CD8-positive, alpha-beta memory T cell (primary cell): ENCODE measurements at regions not wholly inside any gene's neighbourhood (a gene's known extent, or its start where the extent isn't known, plus 50 kb on each side); places are given as distances from the start of the nearest gene placed in this dataset.

Source experiments
- CTCF ChIA-PET: fragments of 350-600 bp; sonication (Branson Sonifier 250); formaldehyde crosslinking; loops from one replicate; lab custom pipeline; 2021; ENCODE audit warnings: antibody characterized with exemption; lab: Charles Lee
- POLR2A ChIA-PET: fragments of 350-600 bp; sonication (Branson Sonifier 250); formaldehyde crosslinking; loops from one replicate; lab custom pipeline; 2021; ENCODE audit warnings: antibody characterized with exemption; lab: Charles Lee
- DNase-seq, 5 donors: peaks; one replicate each; pipeline versions ENCODE4 v3.0.0 to v3.0.0-alpha.2; 2020 to 2022; ENCODE audit warnings: mixed read lengths in 1 of 5
- H3K27ac ChIP-seq: one replicate; pipeline ENCODE4 v1.7.0; 2013; ENCODE audit warnings: low read depth, mild to moderate bottlenecking, low read length, moderate library complexity
- H3K27me3 ChIP-seq: 2 replicates; pipeline ENCODE4 v1.7.0; 2013; ENCODE audit warnings: low read length, mild to moderate bottlenecking; ENCODE audit not compliant: insufficient read depth, poor library complexity, severe bottlenecking
- H3K36me3 ChIP-seq: 2 replicates; pipeline ENCODE4 v1.7.0; 2013; ENCODE audit warnings: mild to moderate bottlenecking, low read length, moderate library complexity; ENCODE audit not compliant: insufficient read depth
- H3K4me1 ChIP-seq: 2 replicates; pipeline ENCODE4 v1.7.0; 2013; ENCODE audit warnings: mild to moderate bottlenecking, low read length, moderate library complexity; ENCODE audit not compliant: insufficient read depth
- H3K4me3 ChIP-seq: 2 replicates; pipeline ENCODE4 v1.7.0; 2013; ENCODE audit warnings: mild to moderate bottlenecking, low read length
- H3K9me3 ChIP-seq: 2 replicates; pipeline ENCODE4 v1.7.0; 2013; ENCODE audit warnings: mild to moderate bottlenecking, low read length
- H3K27ac Mint-ChIP-seq, 8 donors: one replicate each; pipeline ENCODE4 v1.8.0; 2020 to 2021; ENCODE audit warnings: mixed read lengths in 8 of 8, mild to moderate bottlenecking in 6 of 8, inconsistent platforms in 3 of 8, moderate library complexity in 3 of 8
- H3K27me3 Mint-ChIP-seq, 2 donors: one replicate each; pipeline ENCODE4 v1.8.0; 2020 to 2021; ENCODE audit warnings: mixed read lengths in 2 of 2, mild to moderate bottlenecking in 1 of 2, moderate library complexity in 1 of 2
- H3K36me3 Mint-ChIP-seq, 3 donors: one replicate each; pipeline ENCODE4 v1.8.0; 2020 to 2021; ENCODE audit warnings: mixed read lengths in 3 of 3, inconsistent platforms in 1 of 3, mild to moderate bottlenecking in 1 of 3
- H3K4me1 Mint-ChIP-seq, 3 donors: one replicate each; pipeline ENCODE4 v1.8.0; 2020 to 2021; ENCODE audit warnings: mixed read lengths in 3 of 3, inconsistent platforms in 1 of 3, mild to moderate bottlenecking in 1 of 3
- H3K4me3 Mint-ChIP-seq, 7 donors: one replicate each; pipeline ENCODE4 v1.8.0; 2020 to 2021; ENCODE audit warnings: mixed read lengths in 7 of 7, mild to moderate bottlenecking in 6 of 7, moderate library complexity in 4 of 7, inconsistent platforms in 2 of 7
- H3K9me3 Mint-ChIP-seq, 5 donors: one replicate each; pipeline ENCODE4 v1.8.0; 2020 to 2022; ENCODE audit warnings: mixed read lengths in 5 of 5, mild to moderate bottlenecking in 3 of 5, moderate library complexity in 2 of 5, inconsistent platforms in 1 of 5

GRCh38 chr2:34851804-34852203 is 1252.7 kb upstream of the FAM98A start:
- no peak overlapping the region for H3K4me3 Mint-ChIP-seq
- H3K36me3 Mint-ChIP-seq, result no peaks in the 10 kb centered on the region
- Histone ChIP-seq H3K9me3 (no peaks in the 10 kb centered on the region), H3K27me3 (no peaks in the 10 kb centered on the region), H3K36me3 (no peaks in the 10 kb centered on the region), H3K4me3 (no peak overlapping the region), H3K4me1 (no peaks in the 10 kb centered on the region), H3K27ac (no peak overlapping the region)
- peaks cover 10 to 28% (median 14%) of the 10 kb centered on the region in 5 donors for H3K9me3 Mint-ChIP-seq
- no peaks in the 10 kb centered on the region for H3K4me1 Mint-ChIP-seq
- CTCF ChIA-PET, result no interaction called here
- POLR2A ChIA-PET, result no interaction called here
- no peak for DNase-seq
- H3K27ac Mint-ChIP-seq, result no peak overlapping the region
- H3K27me3 Mint-ChIP-seq, result peaks cover 0 to 2% of the 10 kb centered on the region in 2 donors

DNA sequence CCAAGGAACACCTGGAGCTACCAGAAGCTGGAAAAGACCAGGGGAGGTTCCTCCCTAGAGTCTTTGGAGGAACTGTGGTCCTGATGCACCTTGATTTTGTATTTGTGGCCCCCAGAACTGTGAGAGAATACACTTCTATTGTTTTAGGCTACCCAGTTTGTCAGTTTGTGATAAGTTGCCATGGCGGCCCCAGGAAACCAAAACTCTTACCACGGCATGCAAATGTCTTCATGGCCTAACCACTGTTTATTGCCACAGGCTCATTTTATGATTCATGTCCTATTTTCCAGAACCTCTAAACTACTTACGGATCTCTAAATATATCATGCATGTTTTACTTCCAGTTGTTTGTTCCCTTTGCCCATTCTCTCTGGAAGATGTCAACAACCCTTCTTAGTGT is 1250.7 kb upstream of the FAM98A start:
- no peak overlapping the region for H3K27ac ChIP-seq
- H3K36me3 Mint-ChIP-seq, result no peaks in the 10 kb centered on the region
- no peaks in the 10 kb centered on the region for H3K36me3 ChIP-seq
- H3K4me1 Mint-ChIP-seq, result no peaks in the 10 kb centered on the region
- H3K9me3 ChIP-seq, result no peaks in the 10 kb centered on the region
- ChIA-PET CTCF (no interaction called here), POLR2A (no interaction called here)
- H3K4me3 Mint-ChIP-seq, result no peak overlapping the region
- H3K9me3 Mint-ChIP-seq, result peaks cover 8 to 13% (median 11%) of the 10 kb centered on the region in 5 donors
- H3K27me3 ChIP-seq, result no peaks in the 10 kb centered on the region
- DNase-seq, result no peak
- H3K4me1 ChIP-seq, result no peaks in the 10 kb centered on the region
- H3K4me3 ChIP-seq, result no peak overlapping the region
- H3K27ac Mint-ChIP-seq, result no peak overlapping the region
- H3K27me3 Mint-ChIP-seq, result peaks cover 0 to 2% of the 10 kb centered on the region in 2 donors

DNA sequence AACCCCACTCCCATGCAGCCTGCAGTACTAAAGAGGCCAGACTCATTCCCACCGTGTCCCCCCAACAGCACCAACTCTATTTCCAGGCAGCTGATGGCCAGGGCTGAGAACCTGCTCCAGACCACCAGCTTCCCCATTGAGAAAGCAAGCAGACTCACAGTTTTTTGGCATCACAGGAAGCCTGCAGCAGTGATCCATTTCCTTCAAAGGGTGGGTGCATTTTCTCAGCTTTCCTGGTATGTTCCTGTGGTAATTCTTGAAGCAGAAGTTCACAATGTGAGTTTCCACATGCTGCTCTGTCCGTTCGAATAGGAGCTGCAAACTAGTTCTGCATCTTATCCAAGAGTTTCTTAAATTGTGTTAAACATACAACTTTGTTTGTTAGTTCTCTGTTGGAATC is 1249.6 kb upstream of the FAM98A start:
- Histone ChIP-seq H3K27me3 (no peaks in the 10 kb centered on the region), H3K4me1 (no peaks in the 10 kb centered on the region), H3K4me3 (no peak overlapping the region), H3K27ac (no peak overlapping the region), H3K9me3 (no peaks in the 10 kb centered on the region), H3K36me3 (no peaks in the 10 kb centered on the region)
- Mint-ChIP-seq H3K36me3 (no peaks in the 10 kb centered on the region), H3K27ac (no peak overlapping the region), H3K4me1 (no peaks in the 10 kb centered on the region), H3K9me3 (peaks cover 5 to 14% (median 9%) of the 10 kb centered on the region in 5 donors), H3K4me3 (no peak overlapping the region), H3K27me3 (peaks cover 0 to 2% of the 10 kb centered on the region in 2 donors)
- CTCF ChIA-PET, result no interaction called here
- POLR2A ChIA-PET, result no interaction called here
- no peak for DNase-seq

- Mint-ChIP-seq H3K27me3 (peaks cover 0 to 2% of the 10 kb centered on the region in 2 donors), H3K36me3 (no peaks in the 10 kb centered on the region), H3K4me3 (no peak overlapping the region), H3K4me1 (no peaks in the 10 kb centered on the region), H3K27ac (no peak overlapping the region), H3K9me3 (peaks cover 2 to 15% (median 9%) of the 10 kb centered on the region in 5 donors)
- ChIA-PET CTCF (no interaction called here), POLR2A (no interaction called here)
- no peaks in the 10 kb centered on the region for H3K4me1 ChIP-seq
- no peak overlapping the region for H3K4me3 ChIP-seq
- no peaks in the 10 kb centered on the region for H3K36me3 ChIP-seq
- H3K27ac ChIP-seq, result no peak overlapping the region
- H3K27me3 ChIP-seq, result no peaks in the 10 kb centered on the region
- no peak for DNase-seq
- H3K9me3 ChIP-seq, result no peaks in the 10 kb centered on the region
Observed at GRCh38 chr2:34848132-34848531, 1249.0 kb upstream of the FAM98A start.

- no peaks in the 10 kb centered on the region for H3K27me3 ChIP-seq
- Mint-ChIP-seq H3K36me3 (no peaks in the 10 kb centered on the region), H3K4me1 (no peaks in the 10 kb centered on the region), H3K4me3 (no peak overlapping the region), H3K9me3 (peaks cover 2 to 17% (median 5%) of the 10 kb centered on the region in 5 donors), H3K27me3 (no peaks in the 10 kb centered on the region), H3K27ac (no peak overlapping the region)
- no peak overlapping the region for H3K4me3 ChIP-seq
- POLR2A ChIA-PET, result no interaction called here
- H3K4me1 ChIP-seq, result no peaks in the 10 kb centered on the region
- no peaks in the 10 kb centered on the region for H3K36me3 ChIP-seq
- CTCF ChIA-PET, result no interaction called here
- no peak for DNase-seq
- H3K27ac ChIP-seq, result no peak overlapping the region
- H3K9me3 ChIP-seq, result no peaks in the 10 kb centered on the region
Observed at GRCh38 chr2:34844629-34845028, 1245.5 kb upstream of the FAM98A start.

DNA sequence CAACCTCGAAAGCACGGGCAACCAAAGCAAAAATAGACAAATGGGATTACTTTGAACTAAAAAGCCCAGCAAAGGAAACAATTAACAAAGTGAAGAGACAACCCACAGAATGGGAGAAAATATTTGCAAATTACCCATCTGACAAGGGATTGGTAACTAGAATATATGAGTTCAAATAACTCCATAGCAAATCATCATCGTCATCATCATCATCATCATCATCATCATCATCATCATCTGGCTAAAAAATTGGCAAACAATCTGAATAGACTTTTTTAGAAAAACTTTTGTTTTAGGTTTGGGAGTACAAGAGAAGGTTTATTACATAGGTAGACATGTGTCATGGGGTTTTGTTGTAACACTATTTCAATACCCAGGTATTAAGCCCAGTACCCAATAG is 1239.3 kb upstream of the FAM98A start:
- H3K27me3 Mint-ChIP-seq, result no peaks in the 10 kb centered on the region
- H3K36me3 Mint-ChIP-seq, result no peaks in the 10 kb centered on the region
- peaks cover 1 to 34% (median 8%) of the 10 kb centered on the region in 5 donors for H3K9me3 Mint-ChIP-seq
- no peak overlapping the region for H3K4me3 Mint-ChIP-seq
- no peak overlapping the region for H3K27ac ChIP-seq
- H3K9me3 ChIP-seq, result no peaks in the 10 kb centered on the region
- H3K4me1 ChIP-seq, result no peaks in the 10 kb centered on the region
- no peaks in the 10 kb centered on the region for H3K36me3 ChIP-seq
- H3K4me3 ChIP-seq, result no peak overlapping the region
- no peak overlapping the region for H3K27ac Mint-ChIP-seq
- ChIA-PET CTCF (no interaction called here), POLR2A (no interaction called here)
- H3K4me1 Mint-ChIP-seq, result no peaks in the 10 kb centered on the region
- no peaks in the 10 kb centered on the region for H3K27me3 ChIP-seq
- no peak for DNase-seq

DNA sequence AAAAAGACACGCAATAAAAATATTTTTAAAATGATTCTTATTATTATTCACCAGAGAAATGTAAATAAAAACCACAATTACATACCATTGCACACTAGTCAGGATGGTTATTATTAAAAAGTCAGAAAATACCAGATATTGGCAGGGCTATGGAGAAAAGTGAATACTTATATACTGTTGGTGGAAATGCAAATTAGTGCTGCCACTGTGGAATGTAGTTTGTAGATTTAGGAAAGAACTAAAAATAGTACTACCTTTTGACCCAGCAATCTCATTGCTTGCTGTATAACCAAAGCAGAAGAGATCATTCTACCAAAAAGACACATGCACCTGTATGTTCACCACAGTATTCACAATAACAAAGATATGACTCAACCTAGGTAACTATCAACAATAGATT is 1237.3 kb upstream of the FAM98A start:
- H3K27ac ChIP-seq, result no peak overlapping the region
- no peaks in the 10 kb centered on the region for H3K9me3 ChIP-seq
- H3K9me3 Mint-ChIP-seq, result peaks cover 1 to 33% (median 8%) of the 10 kb centered on the region in 5 donors
- H3K27me3 ChIP-seq, result no peaks in the 10 kb centered on the region
- ChIA-PET CTCF (no interaction called here), POLR2A (no interaction called here)
- H3K4me3 ChIP-seq, result no peak overlapping the region
- H3K36me3 Mint-ChIP-seq, result no peaks in the 10 kb centered on the region
- no peaks in the 10 kb centered on the region for H3K4me1 ChIP-seq
- no peak for DNase-seq
- no peaks in the 10 kb centered on the region for H3K4me1 Mint-ChIP-seq
- H3K27ac Mint-ChIP-seq, result no peak overlapping the region
- no peaks in the 10 kb centered on the region for H3K36me3 ChIP-seq
- H3K4me3 Mint-ChIP-seq, result no peak overlapping the region
- no peaks in the 10 kb centered on the region for H3K27me3 Mint-ChIP-seq

- POLR2A ChIA-PET, result no interaction called here
- no peak overlapping the region for H3K4me3 ChIP-seq
- H3K9me3 Mint-ChIP-seq, result peaks cover 0 to 20% (median 9%) of the 10 kb centered on the region in 5 donors
- no peaks in the 10 kb centered on the region for H3K4me1 ChIP-seq
- no peak overlapping the region for H3K4me3 Mint-ChIP-seq
- no peak overlapping the region for H3K27ac Mint-ChIP-seq
- CTCF ChIA-PET, result no interaction called here
- DNase-seq, result no peak
- no peaks in the 10 kb centered on the region for H3K36me3 ChIP-seq
- H3K4me1 Mint-ChIP-seq, result no peaks in the 10 kb centered on the region
- no peak overlapping the region for H3K27ac ChIP-seq
- H3K9me3 ChIP-seq, result no peaks in the 10 kb centered on the region
- H3K27me3 ChIP-seq, result no peaks in the 10 kb centered on the region
- H3K36me3 Mint-ChIP-seq, result no peaks in the 10 kb centered on the region
- H3K27me3 Mint-ChIP-seq, result no peaks in the 10 kb centered on the region
Observed at GRCh38 chr2:34831096-34831495, 1232.0 kb upstream of the FAM98A start.

DNA sequence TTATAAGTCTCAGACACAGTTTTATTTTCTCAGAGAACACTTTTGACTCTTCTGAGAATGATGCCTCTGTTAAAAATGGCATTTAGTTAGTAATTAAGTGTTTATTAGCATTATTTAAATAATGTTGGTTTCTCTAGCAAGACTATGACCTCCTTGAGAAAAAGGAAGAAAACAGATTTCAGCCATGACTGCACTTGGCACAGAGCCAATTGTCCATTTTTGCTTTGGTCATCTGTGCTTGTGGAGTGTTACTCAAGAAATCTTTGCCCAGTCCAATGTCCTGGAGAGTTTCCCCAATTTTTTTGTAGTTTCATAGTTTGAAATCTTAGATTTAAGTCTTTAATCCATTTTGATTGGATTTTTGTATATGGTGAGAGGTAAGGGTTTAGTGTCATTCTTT is 1229.4 kb upstream of the FAM98A start:
- H3K4me3 Mint-ChIP-seq, result no peak overlapping the region

More for the DNA sequence above, 1229.4 kb upstream of the FAM98A start:
- Mint-ChIP-seq H3K27ac (no peak overlapping the region), H3K27me3 (peaks cover 0 to 2% of the 10 kb centered on the region in 2 donors), H3K9me3 (peaks cover 0 to 26% (median 9%) of the 10 kb centered on the region in 5 donors), H3K36me3 (no peaks in the 10 kb centered on the region), H3K4me1 (no peaks in the 10 kb centered on the region)
- ChIA-PET POLR2A (no interaction called here), CTCF (no interaction called here)
- Histone ChIP-seq H3K4me1 (no peaks in the 10 kb centered on the region), H3K4me3 (no peak overlapping the region), H3K36me3 (no peaks in the 10 kb centered on the region), H3K27ac (no peak overlapping the region), H3K27me3 (no peaks in the 10 kb centered on the region), H3K9me3 (no peaks in the 10 kb centered on the region)
- no peak for DNase-seq
